ENCODE measurements at regions not wholly inside any gene's neighbourhood (a gene's known extent, or its start where the extent isn't known, plus 50 kb on each side); places are given as distances from the start of the nearest gene placed in this dataset.

DNA sequence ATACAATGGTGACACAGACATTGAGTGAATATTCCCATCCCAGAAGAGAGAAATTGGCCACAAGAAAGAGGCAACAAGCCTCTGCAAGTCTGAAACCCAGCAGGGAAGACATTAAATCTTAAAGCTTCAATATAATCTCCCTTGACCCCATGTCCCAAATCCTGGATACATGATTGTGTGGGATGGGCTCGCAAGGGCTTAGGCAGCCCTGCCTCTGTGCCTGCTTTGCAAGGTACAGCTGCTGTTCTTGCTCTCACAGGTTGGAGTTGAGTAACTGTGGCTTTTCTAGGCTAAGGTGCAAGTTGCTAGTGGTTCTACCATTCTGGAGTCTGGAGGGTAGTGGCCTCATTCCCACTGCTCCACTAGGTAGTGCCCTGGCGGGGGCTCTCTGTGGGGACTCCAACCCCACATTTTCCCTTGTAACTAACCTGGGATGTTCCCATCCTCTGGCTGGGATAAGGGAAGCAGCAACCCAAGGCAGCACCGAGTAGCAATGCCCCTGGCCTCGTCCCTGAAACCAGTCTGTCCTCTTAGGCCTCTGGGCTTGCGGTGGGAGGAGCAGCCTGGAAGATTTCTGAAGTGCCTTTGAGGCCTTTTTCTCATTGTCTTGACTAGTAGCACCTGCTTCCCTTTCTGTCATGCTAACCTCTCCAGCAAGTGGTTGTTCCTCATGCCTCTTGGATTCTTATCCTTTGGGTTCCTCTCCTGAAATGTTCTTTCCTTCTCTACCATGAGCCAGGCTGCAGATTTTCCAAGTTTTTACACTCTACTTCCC is 90.0 kb downstream of the FAM174B start:
- Histone ChIP-seq H3K27ac (no peak overlapping the region), H3K36me3 (ENCODE audit: insufficient read depth, low read length) (no peaks in the 10 kb centered on the region), H3K9me3 (ENCODE audit: low read depth, low read length) (no peaks in the 10 kb centered on the region), H3K4me3 (no peak overlapping the region), H3K9ac (ENCODE audit: insufficient read length) (no peak overlapping the region)
- TF ChIP-seq EZH2 (IDR thresholded peaks at IDR 0.05), result no peak
- no peak for TF ChIP-seq POLR2AphosphoS5 (IDR thresholded peaks at IDR 0.05; ENCODE audit: borderline replicate concordance, low read depth, low read length)
- TF ChIP-seq FOXP2 (optimal IDR thresholded peaks at IDR 0.05; ENCODE audit: control extremely low read depth, extremely low read length, insufficient read depth), result no peak
- no peak for DNase-seq (ENCODE audit: low read depth, low spot score)

DNA sequence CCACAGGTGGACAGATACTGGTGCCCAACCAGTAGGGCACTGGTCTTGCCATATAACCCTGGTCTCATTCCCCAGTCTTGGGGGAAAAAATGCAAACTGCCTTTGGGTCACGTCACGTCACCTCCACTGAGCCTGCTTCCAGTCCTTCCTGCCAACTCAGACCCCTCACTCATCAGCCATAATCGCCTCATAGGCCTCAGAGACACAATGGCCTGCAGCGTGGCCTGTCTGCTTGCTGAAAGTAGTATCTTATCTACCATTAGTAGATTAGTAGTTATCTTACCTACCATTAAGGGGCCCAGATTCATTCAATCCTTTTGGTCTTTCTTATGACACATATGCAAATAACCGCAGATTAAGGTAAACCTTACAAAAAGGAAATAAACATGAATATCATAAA is 93.8 kb downstream of the FAM174B start:
- TF ChIP-seq FOXP2 (optimal IDR thresholded peaks at IDR 0.05; ENCODE audit: control extremely low read depth, extremely low read length, insufficient read depth) (no peak), POLR2AphosphoS5 (IDR thresholded peaks at IDR 0.05; ENCODE audit: borderline replicate concordance, low read depth, low read length) (no peak), EZH2 (IDR thresholded peaks at IDR 0.05) (no peak)
- Histone ChIP-seq H3K4me3 (no peak overlapping the region), H3K9ac (ENCODE audit: insufficient read length) (no peak overlapping the region), H3K9me3 (ENCODE audit: low read depth, low read length) (no peaks in the 10 kb centered on the region), H3K27ac (no peak overlapping the region), H3K36me3 (ENCODE audit: insufficient read depth, low read length) (no peaks in the 10 kb centered on the region)
- no peak for DNase-seq (ENCODE audit: low read depth, low spot score)

DNA sequence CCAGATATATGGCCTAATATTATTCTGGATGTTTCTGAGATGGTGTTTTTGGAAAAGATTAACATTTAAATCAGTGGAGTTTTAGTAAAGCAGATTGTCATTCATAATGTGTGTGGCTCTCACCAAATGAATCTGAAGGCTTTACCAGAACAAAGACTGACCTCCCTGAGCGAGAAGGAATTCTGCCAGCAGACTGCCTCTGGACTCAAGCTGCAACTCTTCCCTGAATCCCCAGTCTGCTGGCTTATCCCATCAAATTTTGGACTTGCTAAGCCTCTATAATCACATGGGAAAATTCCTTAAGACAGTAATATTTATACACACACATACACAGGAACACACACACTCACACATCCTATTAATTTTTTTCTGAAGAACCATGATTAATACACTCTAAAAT is 102.3 kb downstream of the FAM174B start:
- H3K27ac ChIP-seq, result no peak overlapping the region
- DNase-seq (ENCODE audit: low read depth, low spot score), result no peak
- H3K4me3 ChIP-seq, result no peak overlapping the region
- no peak overlapping the region for H3K9ac ChIP-seq (ENCODE audit: insufficient read length)
- TF ChIP-seq POLR2AphosphoS5 (IDR thresholded peaks at IDR 0.05; ENCODE audit: borderline replicate concordance, low read depth, low read length), result no peak
- no peak for TF ChIP-seq FOXP2 (optimal IDR thresholded peaks at IDR 0.05; ENCODE audit: control extremely low read depth, extremely low read length, insufficient read depth)
- no peak for TF ChIP-seq EZH2 (IDR thresholded peaks at IDR 0.05)
- H3K36me3 ChIP-seq (ENCODE audit: insufficient read depth, low read length), result no peaks in the 10 kb centered on the region
- H3K9me3 ChIP-seq (ENCODE audit: low read depth, low read length), result no peaks in the 10 kb centered on the region

DNA sequence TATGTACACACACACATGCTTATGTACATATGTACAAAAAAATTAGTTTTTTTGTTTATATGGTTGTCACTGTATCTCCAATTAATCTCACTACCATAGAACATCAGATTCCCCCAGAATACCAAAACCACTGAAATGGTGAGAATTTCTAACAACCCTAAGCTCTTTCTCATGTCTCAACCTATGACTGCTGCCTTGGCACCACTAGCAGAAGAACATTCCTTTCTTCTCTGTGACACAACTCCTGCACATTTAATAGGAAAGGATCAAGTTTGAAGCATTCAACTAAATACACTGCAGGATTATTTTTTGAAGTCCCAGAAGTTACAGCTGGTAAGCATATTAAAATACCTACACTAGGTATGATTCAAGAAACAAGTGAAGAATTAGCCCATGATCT is 109.6 kb downstream of the FAM174B start:
- Histone ChIP-seq H3K9ac (ENCODE audit: insufficient read length) (no peak overlapping the region), H3K9me3 (ENCODE audit: low read depth, low read length) (no peaks in the 10 kb centered on the region), H3K4me3 (no peak overlapping the region), H3K27ac (no peak overlapping the region), H3K36me3 (ENCODE audit: insufficient read depth, low read length) (no peaks in the 10 kb centered on the region)
- TF ChIP-seq EZH2 (IDR thresholded peaks at IDR 0.05) (no peak), POLR2AphosphoS5 (IDR thresholded peaks at IDR 0.05; ENCODE audit: borderline replicate concordance, low read depth, low read length) (no peak), FOXP2 (optimal IDR thresholded peaks at IDR 0.05; ENCODE audit: control extremely low read depth, extremely low read length, insufficient read depth) (no peak)
- DNase-seq (ENCODE audit: low read depth, low spot score), result no peak

DNA sequence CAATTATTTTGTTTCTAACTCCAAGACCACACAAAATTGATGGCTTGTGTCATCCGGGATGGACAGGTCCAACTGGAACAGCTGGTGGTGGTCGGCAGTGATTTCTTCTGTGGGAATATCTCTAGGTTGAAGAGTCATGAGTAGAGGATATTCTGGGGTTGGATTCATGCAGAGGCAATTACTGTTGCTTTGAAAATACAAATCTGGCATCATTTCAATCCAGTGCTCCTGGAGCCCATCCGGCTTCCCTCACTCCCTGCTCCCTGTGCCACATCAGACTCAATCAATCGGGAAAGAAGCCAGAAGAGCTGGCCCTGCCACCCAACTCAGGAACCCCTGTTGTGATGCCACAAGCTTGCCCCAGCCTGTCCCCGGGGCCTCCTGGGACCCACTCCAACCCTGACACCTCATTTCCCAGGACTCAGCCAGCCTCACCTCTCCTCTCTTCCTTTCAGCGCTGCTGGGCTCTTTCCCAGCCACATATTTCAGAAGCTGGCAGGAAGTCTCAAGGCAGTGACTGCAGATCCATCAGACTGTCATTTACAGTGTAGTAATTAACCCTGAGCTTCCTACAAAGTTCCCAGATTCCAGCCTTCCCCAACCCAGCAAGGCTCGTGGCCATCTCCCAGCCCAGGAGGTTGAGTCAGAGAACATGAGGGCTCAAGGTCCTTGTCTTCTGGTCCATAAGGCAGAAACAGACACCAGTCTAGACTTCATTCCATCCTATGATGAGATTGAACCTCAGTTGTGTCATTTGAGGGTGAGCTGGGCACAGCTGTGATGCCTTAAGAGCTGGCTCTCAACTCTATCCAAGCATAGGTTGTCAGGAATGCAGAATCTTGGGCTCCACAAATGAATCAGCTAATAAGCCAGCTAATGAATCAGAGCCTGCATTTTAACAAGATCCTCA is 114.0 kb downstream of the FAM174B start:
- Histone ChIP-seq H3K4me3 (no peak overlapping the region), H3K27ac (no peak overlapping the region), H3K9me3 (ENCODE audit: low read depth, low read length) (no peaks in the 10 kb centered on the region), H3K9ac (ENCODE audit: insufficient read length) (no peak overlapping the region), H3K36me3 (ENCODE audit: insufficient read depth, low read length) (no peaks in the 10 kb centered on the region)
- no peak for DNase-seq (ENCODE audit: low read depth, low spot score)
- TF ChIP-seq FOXP2 (optimal IDR thresholded peaks at IDR 0.05; ENCODE audit: control extremely low read depth, extremely low read length, insufficient read depth) (no peak), EZH2 (IDR thresholded peaks at IDR 0.05) (no peak), POLR2AphosphoS5 (IDR thresholded peaks at IDR 0.05; ENCODE audit: borderline replicate concordance, low read depth, low read length) (no peak)

DNA sequence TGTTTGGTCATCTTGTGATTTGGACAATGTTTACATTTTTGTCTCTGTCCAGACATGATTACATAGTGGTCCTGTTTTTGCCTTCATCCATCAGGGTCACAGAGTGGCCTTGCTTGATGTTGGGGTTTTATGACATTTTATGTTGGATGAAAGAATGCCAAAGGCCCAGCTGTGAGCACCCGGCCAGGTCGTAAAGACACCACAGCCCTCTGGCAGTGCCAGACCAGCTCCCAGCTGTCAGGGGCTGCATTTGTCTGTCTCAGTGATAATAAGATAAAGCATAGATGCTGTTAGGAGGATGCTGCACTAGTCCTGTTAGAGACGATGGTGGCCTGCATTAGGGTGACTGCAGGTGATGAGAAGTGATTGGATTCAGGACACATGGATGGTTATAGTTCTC is 117.5 kb downstream of the FAM174B start:
- Histone ChIP-seq H3K9me3 (ENCODE audit: low read depth, low read length) (no peaks in the 10 kb centered on the region), H3K27ac (no peak overlapping the region), H3K9ac (ENCODE audit: insufficient read length) (no peak overlapping the region), H3K4me3 (no peak overlapping the region), H3K36me3 (ENCODE audit: insufficient read depth, low read length) (no peaks in the 10 kb centered on the region)
- TF ChIP-seq EZH2 (IDR thresholded peaks at IDR 0.05) (no peak), POLR2AphosphoS5 (IDR thresholded peaks at IDR 0.05; ENCODE audit: borderline replicate concordance, low read depth, low read length) (no peak), FOXP2 (optimal IDR thresholded peaks at IDR 0.05; ENCODE audit: control extremely low read depth, extremely low read length, insufficient read depth) (no peak)
- no peak for DNase-seq (ENCODE audit: low read depth, low spot score)

- Histone ChIP-seq H3K36me3 (ENCODE audit: insufficient read depth, low read length) (no peaks in the 10 kb centered on the region), H3K4me3 (no peak overlapping the region), H3K27ac (no peak overlapping the region), H3K9ac (ENCODE audit: insufficient read length) (no peak overlapping the region), H3K9me3 (ENCODE audit: low read depth, low read length) (no peaks in the 10 kb centered on the region)
- DNase-seq (ENCODE audit: low read depth, low spot score), result no peak
- TF ChIP-seq EZH2 (IDR thresholded peaks at IDR 0.05) (no peak), FOXP2 (optimal IDR thresholded peaks at IDR 0.05; ENCODE audit: control extremely low read depth, extremely low read length, insufficient read depth) (no peak), POLR2AphosphoS5 (IDR thresholded peaks at IDR 0.05; ENCODE audit: borderline replicate concordance, low read depth, low read length) (no peak)
Observed at GRCh38 chr15:92533298-92533697, 122.3 kb downstream of the FAM174B start.

GRCh38 chr15:92531406-92531805 is 124.2 kb downstream of the FAM174B start:
- Histone ChIP-seq H3K4me3 (no peak overlapping the region), H3K36me3 (ENCODE audit: insufficient read depth, low read length) (no peaks in the 10 kb centered on the region), H3K9ac (ENCODE audit: insufficient read length) (no peak overlapping the region), H3K9me3 (ENCODE audit: low read depth, low read length) (no peaks in the 10 kb centered on the region), H3K27ac (no peak overlapping the region)
- DNase-seq (ENCODE audit: low read depth, low spot score), result no peak
- TF ChIP-seq POLR2AphosphoS5 (IDR thresholded peaks at IDR 0.05; ENCODE audit: borderline replicate concordance, low read depth, low read length) (no peak), FOXP2 (optimal IDR thresholded peaks at IDR 0.05; ENCODE audit: control extremely low read depth, extremely low read length, insufficient read depth) (no peak), EZH2 (IDR thresholded peaks at IDR 0.05) (no peak)
